Trophoblast cell (in vitro differentiated cells and primary cell): ENCODE measurements at regions not wholly inside any gene's neighbourhood (a gene's known extent, or its start where the extent isn't known, plus 50 kb on each side); places are given as distances from the start of the nearest gene placed in this dataset.

ENCODE experiments used
- DNase-seq, 2 donors: peaks; one replicate each; pipeline ENCODE4 v3.0.0-alpha.2; 2016
- H2AFZ ChIP-seq: 2 replicates; pipeline ENCODE4 v1.6.1; 2013; ENCODE audit warnings: low read length, moderate library complexity, mild to moderate bottlenecking; ENCODE audit not compliant: insufficient read depth, poor library complexity
- H2AK5ac ChIP-seq: 2 replicates; pipeline ENCODE4 v1.6.1; 2013; ENCODE audit warnings: mild to moderate bottlenecking, low read length
- H2BK120ac ChIP-seq: 2 replicates; pipeline ENCODE4 v1.6.1; 2013; ENCODE audit warnings: low read length, mild to moderate bottlenecking, moderate library complexity; ENCODE audit not compliant: insufficient read depth, poor library complexity
- H2BK12ac ChIP-seq: 2 replicates; pipeline ENCODE4 v1.6.1; 2013; ENCODE audit warnings: mild to moderate bottlenecking, low read length, moderate library complexity
- H2BK5ac ChIP-seq: 2 replicates; pipeline ENCODE4 v1.6.1; 2013; ENCODE audit warnings: low read length, low read depth, moderate library complexity, mild to moderate bottlenecking; ENCODE audit not compliant: poor library complexity
- H3K14ac ChIP-seq: 2 replicates; pipeline ENCODE4 v1.6.1; 2013; ENCODE audit warnings: mild to moderate bottlenecking, low read length
- H3K18ac ChIP-seq: 2 replicates; pipeline ENCODE4 v1.6.1; 2013; ENCODE audit warnings: mild to moderate bottlenecking, low read length
- H3K23ac ChIP-seq: 2 replicates; pipeline ENCODE4 v1.6.1; 2013; ENCODE audit warnings: low read length
- H3K27ac ChIP-seq: 2 replicates; pipeline ENCODE4 v1.5.1; 2013; ENCODE audit warnings: low read depth, mild to moderate bottlenecking, inconsistent platforms, low read length, moderate library complexity
- H3K27me3 ChIP-seq: 2 replicates; pipeline ENCODE4 v1.6.1; 2013; ENCODE audit warnings: inconsistent platforms, mild to moderate bottlenecking, low read length, moderate library complexity; ENCODE audit not compliant: insufficient read depth
- H3K36me3 ChIP-seq, 2 experiments: 1 replicate in 1 of 2; 2 replicates in 1 of 2; pipeline ENCODE4 v1.6.1; 2013; ENCODE audit warnings: low read length in 2 of 2, mild to moderate bottlenecking in 2 of 2, moderate library complexity in 1 of 2; ENCODE audit not compliant: insufficient read depth in 2 of 2, control insufficient read depth in 1 of 2
- H3K4ac ChIP-seq: 2 replicates; pipeline ENCODE4 v1.6.1; 2013; ENCODE audit warnings: low read depth, mild to moderate bottlenecking, low read length, moderate library complexity
- H3K4me1 ChIP-seq, 2 experiments: 1 replicate in 1 of 2; 2 replicates in 1 of 2; pipeline ENCODE4 v1.6.1; 2013; ENCODE audit warnings: low read length in 2 of 2, mild to moderate bottlenecking in 2 of 2, moderate library complexity in 1 of 2; ENCODE audit not compliant: insufficient read depth in 2 of 2, control insufficient read depth in 1 of 2
- H3K4me2 ChIP-seq: 2 replicates; pipeline ENCODE4 v1.6.1; 2013; ENCODE audit warnings: inconsistent platforms, mild to moderate bottlenecking, low read length, moderate library complexity
- H3K4me3 ChIP-seq: 2 replicates; pipeline ENCODE4 v1.5.1; 2013; ENCODE audit warnings: mild to moderate bottlenecking, low read depth, low read length, inconsistent platforms
- H3K79me1 ChIP-seq: one replicate; pipeline ENCODE4 v1.6.1; 2013; ENCODE audit warnings: low read length
- H3K79me2 ChIP-seq: 2 replicates; pipeline ENCODE4 v1.6.1; 2013; ENCODE audit warnings: low read length, mild to moderate bottlenecking; ENCODE audit not compliant: control insufficient read depth, insufficient read depth, poor library complexity
- H3K9ac ChIP-seq: 2 replicates; pipeline ENCODE4 v1.6.1; 2013; ENCODE audit warnings: mild to moderate bottlenecking, low read length
- H3K9me3 ChIP-seq: 2 replicates; pipeline ENCODE4 v1.6.1; 2013; ENCODE audit warnings: low read depth, mild to moderate bottlenecking, control low read depth, inconsistent platforms, low read length; ENCODE audit not compliant: insufficient read depth
- H4K12ac ChIP-seq: 2 replicates; pipeline ENCODE4 v1.6.1; 2013; ENCODE audit warnings: low read depth, mild to moderate bottlenecking, low read length, moderate library complexity
- H4K8ac ChIP-seq: 2 replicates; pipeline ENCODE4 v1.6.1; 2013; ENCODE audit warnings: low read depth, mild to moderate bottlenecking, low read length, moderate library complexity
- H4K91ac ChIP-seq: one replicate; pipeline ENCODE4 v1.6.1; 2013; ENCODE audit warnings: low read depth, mild to moderate bottlenecking, low read length, moderate library complexity
- WGBS: extraction: QIAGEN DNeasy Blood & Tissue Kit; methylation state at CpG from one replicate; pipeline ENCODE4 v1.1.7; 2013; ENCODE audit warnings: missing lambda C conversion rate; ENCODE audit not compliant: insufficient read length, insufficient coverage; ENCODE audit errors: extremely low coverage; 5-methylcytosine and 5-hydroxymethylcytosine counted together

DNA sequence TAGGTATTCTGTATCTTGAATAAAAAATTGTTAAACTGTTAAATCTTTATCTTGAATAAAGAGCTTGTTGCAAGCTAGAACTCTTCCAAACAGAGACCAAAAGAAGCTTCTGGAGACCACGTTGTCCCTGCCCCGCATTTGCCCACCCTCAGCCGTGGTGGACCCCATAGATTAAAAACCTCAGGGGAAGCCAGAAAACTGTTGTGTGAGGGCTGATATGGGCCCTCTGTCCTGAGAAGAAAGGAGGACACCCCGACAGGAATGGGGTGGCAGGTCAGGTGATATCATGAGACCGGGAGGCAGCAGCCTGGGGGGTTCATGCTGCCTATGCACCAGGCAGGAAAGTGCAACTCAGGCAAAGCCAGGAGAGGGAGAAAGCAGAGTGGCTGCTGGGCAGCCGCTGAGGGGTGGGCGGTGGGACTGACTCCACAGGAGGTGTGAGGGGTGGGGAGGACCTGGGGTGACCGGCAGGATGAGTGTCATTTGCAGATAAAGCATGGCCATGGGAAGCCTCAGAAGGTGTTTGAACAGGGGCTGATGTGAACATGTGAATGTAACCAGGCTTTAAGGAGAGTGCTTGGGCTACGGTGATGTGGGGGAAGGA lies 147.8 kb downstream of the IRF8 start:
- no peak overlapping the region for H4K12ac ChIP-seq
- H3K14ac ChIP-seq, result no peak overlapping the region
- no peak overlapping the region for H2BK120ac ChIP-seq
- no peak overlapping the region for H3K9ac ChIP-seq
- no peak overlapping the region for H3K4ac ChIP-seq
- no CpG with 5 or more reads among the region's 9 CpGs for WGBS
- H4K91ac ChIP-seq, result no peak overlapping the region
- H3K27me3 ChIP-seq, result no peaks in the 10 kb centered on the region
- H2AFZ ChIP-seq, result no peak overlapping the region
- peaks cover 2 to 4% of the 10 kb centered on the region in 2 experiments for H3K4me1 ChIP-seq
- no peak overlapping the region for H3K18ac ChIP-seq
- H3K23ac ChIP-seq, result no peak overlapping the region
- peaks cover 1% of the 10 kb centered on the region for H3K9me3 ChIP-seq
- H4K8ac ChIP-seq, result no peak overlapping the region
- no peaks in the 10 kb centered on the region for H3K79me2 ChIP-seq
- H3K4me3 ChIP-seq, result no peak overlapping the region
- H2BK5ac ChIP-seq, result no peak overlapping the region
- H3K79me1 ChIP-seq, result no peaks in the 10 kb centered on the region
- no peak overlapping the region for H3K4me2 ChIP-seq
- H3K27ac ChIP-seq, result no peak overlapping the region
- H3K36me3 ChIP-seq, result no peaks in the 10 kb centered on the region
- no peak overlapping the region for H2BK12ac ChIP-seq
- DNase-seq, result no peak
- no peak overlapping the region for H2AK5ac ChIP-seq

DNA sequence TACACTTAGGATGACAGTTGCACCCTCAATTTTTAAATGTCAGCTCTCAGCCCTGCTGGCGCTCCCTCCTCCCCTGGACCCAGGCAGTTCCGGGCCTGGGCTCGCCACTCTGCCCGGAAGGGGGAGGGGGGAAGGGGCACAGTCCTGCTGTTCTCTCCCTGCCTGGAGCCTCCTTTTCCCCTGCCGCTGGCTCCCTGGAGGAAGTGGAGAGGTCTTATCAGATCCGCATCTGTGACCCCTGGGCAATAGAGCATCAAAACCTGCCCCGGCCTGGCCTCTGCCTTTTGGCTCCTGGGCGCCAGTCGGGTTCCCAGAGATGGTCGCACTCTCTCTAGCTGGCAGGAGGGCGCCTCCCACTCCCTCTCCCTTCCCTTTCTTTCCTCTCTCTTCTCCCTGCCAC lies 149.3 kb downstream of the IRF8 start:
- Histone ChIP-seq H3K18ac (no peak overlapping the region), H4K12ac (no peak overlapping the region), H3K27ac (no peak overlapping the region), H3K23ac (no peak overlapping the region), H3K27me3 (no peaks in the 10 kb centered on the region), H3K14ac (no peak overlapping the region), H3K4ac (no peak overlapping the region), H3K9ac (no peak overlapping the region), H4K8ac (no peak overlapping the region), H2BK5ac (no peak overlapping the region), H3K4me2 (no peak overlapping the region), H4K91ac (no peak overlapping the region), H3K79me2 (no peaks in the 10 kb centered on the region), H3K4me3 (no peak overlapping the region), H3K4me1 (peaks cover 2 to 4% of the 10 kb centered on the region in 2 experiments), H2AK5ac (no peak overlapping the region), H2BK120ac (no peak overlapping the region), H3K9me3 (peaks cover 2% of the 10 kb centered on the region), H3K79me1 (no peaks in the 10 kb centered on the region), H2BK12ac (no peak overlapping the region), H2AFZ (no peak overlapping the region), H3K36me3 (no peaks in the 10 kb centered on the region)
- no CpG with 5 or more reads among the region's 11 CpGs for WGBS
- DNase-seq, result no peak

- H4K8ac ChIP-seq, result no peak overlapping the region
- no peaks in the 10 kb centered on the region for H3K79me2 ChIP-seq
- no peaks in the 10 kb centered on the region for H3K79me1 ChIP-seq
- H3K27me3 ChIP-seq, result no peaks in the 10 kb centered on the region
- H3K4me2 ChIP-seq, result no peak overlapping the region
- H3K18ac ChIP-seq, result no peak overlapping the region
- H3K27ac ChIP-seq, result no peak overlapping the region
- H4K91ac ChIP-seq, result no peak overlapping the region
- H3K14ac ChIP-seq, result no peak overlapping the region
- peaks cover 2 to 4% of the 10 kb centered on the region in 2 experiments for H3K4me1 ChIP-seq
- H4K12ac ChIP-seq, result no peak overlapping the region
- no peak overlapping the region for H2AFZ ChIP-seq
- no peak overlapping the region for H2BK120ac ChIP-seq
- WGBS, result no CpG with 5 or more reads among the region's 11 CpGs
- no peak for DNase-seq
- H2AK5ac ChIP-seq, result no peak overlapping the region
- H3K4ac ChIP-seq, result no peak overlapping the region
- H2BK5ac ChIP-seq, result no peak overlapping the region
- no peak overlapping the region for H3K9ac ChIP-seq
- no peak overlapping the region for H2BK12ac ChIP-seq
- no peak overlapping the region for H3K4me3 ChIP-seq
- no peak overlapping the region for H3K23ac ChIP-seq
- H3K9me3 ChIP-seq, result peaks cover 2% of the 10 kb centered on the region
- no peaks in the 10 kb centered on the region for H3K36me3 ChIP-seq
Observed at GRCh38 chr16:86048882-86049585, 150.1 kb downstream of the IRF8 start.

- H2BK120ac ChIP-seq, result no peak overlapping the region
- H4K91ac ChIP-seq, result no peak overlapping the region
- H3K27me3 ChIP-seq, result no peaks in the 10 kb centered on the region
- H3K79me2 ChIP-seq, result no peaks in the 10 kb centered on the region
- H4K8ac ChIP-seq, result no peak overlapping the region
- H3K36me3 ChIP-seq, result no peaks in the 10 kb centered on the region
- H3K79me1 ChIP-seq, result no peaks in the 10 kb centered on the region
- H3K27ac ChIP-seq, result no peak overlapping the region
- no peak overlapping the region for H3K9ac ChIP-seq
- H3K4me1 ChIP-seq, result peaks cover 2 to 4% of the 10 kb centered on the region in 2 experiments
- no peak overlapping the region for H3K4me2 ChIP-seq
- H3K9me3 ChIP-seq, result peaks cover 2% of the 10 kb centered on the region
- H4K12ac ChIP-seq, result no peak overlapping the region
- no peak overlapping the region for H3K4ac ChIP-seq
- WGBS, result no CpG with 5 or more reads among the region's 10 CpGs
- no peak overlapping the region for H2AK5ac ChIP-seq
- H3K18ac ChIP-seq, result no peak overlapping the region
- no peak overlapping the region for H3K23ac ChIP-seq
- H2BK12ac ChIP-seq, result no peak overlapping the region
- H3K14ac ChIP-seq, result no peak overlapping the region
- no peak overlapping the region for H3K4me3 ChIP-seq
- H2BK5ac ChIP-seq, result no peak overlapping the region
- no peak for DNase-seq
- H2AFZ ChIP-seq, result no peak overlapping the region
Observed at GRCh38 chr16:86049641-86050040, 150.7 kb downstream of the IRF8 start.
